Lung (tissue), 11 donors: ENCODE measurements at regions not wholly inside any gene's neighbourhood (a gene's known extent, or its start where the extent isn't known, plus 50 kb on each side); places are given as distances from the start of the nearest gene placed in this dataset.

Experiments used
- ATAC-seq: fragments of 200-7000 bp; cut with Tn5 transposase; one replicate; pipeline ENCODE4 v1.9.1; 2020; ENCODE audit warnings: moderate number of reproducible peaks; ENCODE audit not compliant: insufficient read depth, low FRiP score
- DNase-seq, 3 donors: peaks; one replicate each; pipeline ENCODE4 v3.0.0-alpha.2; 2013 to 2017
- H3K27ac ChIP-seq, 2 donors: one replicate each; pipeline ENCODE4 v1.5.1; 2013; ENCODE audit warnings: mild to moderate bottlenecking in 2 of 2, moderate library complexity in 2 of 2, control low read depth in 1 of 2, inconsistent platforms in 1 of 2, low read depth in 1 of 2, low read length in 1 of 2
- H3K27me3 ChIP-seq, 3 donors: one replicate each; pipeline ENCODE4 v1.5.1; 2013; ENCODE audit warnings: low read length in 2 of 3; ENCODE audit not compliant: control insufficient read depth in 3 of 3, insufficient read depth in 3 of 3
- H3K36me3 ChIP-seq, 4 donors: one replicate each; pipeline ENCODE4 v1.5.1; 2013; ENCODE audit warnings: low read length in 4 of 4, mild to moderate bottlenecking in 1 of 4, moderate library complexity in 1 of 4; ENCODE audit not compliant: control insufficient read depth in 4 of 4, insufficient read depth in 4 of 4
- H3K4me1 ChIP-seq, 5 donors: one replicate each; pipeline ENCODE4 v1.5.1; 2013; ENCODE audit warnings: low read length in 5 of 5, mild to moderate bottlenecking in 2 of 5, moderate library complexity in 1 of 5; ENCODE audit not compliant: control insufficient read depth in 5 of 5, insufficient read depth in 5 of 5
- H3K4me3 ChIP-seq: one replicate; pipeline ENCODE4 v1.5.1; 2013; ENCODE audit warnings: mild to moderate bottlenecking, control low read depth, moderate library complexity
- H3K9ac ChIP-seq, 2 donors: one replicate each; pipeline ENCODE4 v1.5.1; 2013; ENCODE audit warnings: low read length in 2 of 2, control low read depth in 1 of 2; ENCODE audit not compliant: insufficient read depth in 1 of 2
- H3K9me3 ChIP-seq, 4 donors: one replicate each; pipeline ENCODE4 v1.5.1; 2013; ENCODE audit warnings: low read length in 3 of 4, mild to moderate bottlenecking in 1 of 4, moderate library complexity in 1 of 4; ENCODE audit not compliant: control insufficient read depth in 4 of 4, insufficient read depth in 3 of 4
- CTCF ChIP-seq: IDR thresholded peaks from 2 replicates; pipeline ENCODE4 v1.5.1; 2012; ENCODE audit warnings: mild to moderate bottlenecking; ENCODE audit errors: control extremely low read depth, extremely low read depth
- WGBS, 2 donors: extraction: QIAGEN DNeasy Blood & Tissue Kit; methylation state at CpG; one replicate each; pipeline ENCODE4 v1.1.7; 2013; 5-methylcytosine and 5-hydroxymethylcytosine counted together
- donor health status: control.
- donor health status: control.
- donor health status: Bipolar disorder and iron deficiency.
- donor health status: healthy.
- donor health status: DM: yes; HTN: yes; CAD: no.

DNA sequence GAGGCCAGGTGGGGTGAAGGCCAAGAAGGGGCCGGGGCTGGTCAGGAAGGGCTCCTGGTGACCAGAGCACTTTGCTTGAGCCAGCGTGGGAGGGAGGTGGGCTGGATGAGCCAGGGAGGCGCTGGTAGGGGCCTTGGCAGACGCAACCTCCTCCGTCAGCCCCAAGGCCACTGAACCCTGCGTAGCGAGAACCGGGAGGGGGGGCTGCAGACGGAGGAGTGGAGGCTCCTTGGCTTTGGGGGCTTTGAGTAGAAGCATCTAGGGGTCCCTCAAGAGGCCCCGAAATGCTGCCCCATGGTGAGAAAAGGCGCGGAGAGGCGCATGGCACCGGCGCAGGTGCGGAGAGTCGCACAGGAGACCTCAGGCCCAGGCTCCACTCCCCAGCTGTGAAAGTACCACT lies 1888.0 kb upstream of the CDH9 start:
- no peak for DNase-seq
- WGBS, 2 donors, result 96 to 97% methylated on average over 17 of the region's 17 CpGs
- H3K27ac ChIP-seq, result no peak overlapping the region
- H3K36me3 ChIP-seq, result no peaks in the 10 kb centered on the region
- H3K4me1 ChIP-seq, result no peaks in the 10 kb centered on the region
- ATAC-seq, result no peak
- no peak overlapping the region for H3K4me3 ChIP-seq
- H3K9ac ChIP-seq, result no peak overlapping the region
- peaks cover 0 to 17% (median 0%) of the 10 kb centered on the region in 4 donors for H3K9me3 ChIP-seq
- H3K27me3 ChIP-seq, result no peaks in the 10 kb centered on the region
- TF ChIP-seq CTCF, result no peak

- Histone ChIP-seq H3K4me3 (no peak overlapping the region), H3K9me3 (peaks cover 0 to under 1% (median 0%) of the 10 kb centered on the region in 4 donors), H3K27ac (no peak overlapping the region), H3K27me3 (no peaks in the 10 kb centered on the region), H3K9ac (no peak overlapping the region), H3K4me1 (no peaks in the 10 kb centered on the region), H3K36me3 (no peaks in the 10 kb centered on the region)
- no peak for DNase-seq
- no peak for TF ChIP-seq CTCF
- 87 to 93% methylated on average over 2 of the region's 2 CpGs for WGBS, 2 donors
- ATAC-seq, result no peak
These were observed 1879.2 kb upstream of the CDH9 start for GRCh38 chr5:28917631-28918030.

DNA sequence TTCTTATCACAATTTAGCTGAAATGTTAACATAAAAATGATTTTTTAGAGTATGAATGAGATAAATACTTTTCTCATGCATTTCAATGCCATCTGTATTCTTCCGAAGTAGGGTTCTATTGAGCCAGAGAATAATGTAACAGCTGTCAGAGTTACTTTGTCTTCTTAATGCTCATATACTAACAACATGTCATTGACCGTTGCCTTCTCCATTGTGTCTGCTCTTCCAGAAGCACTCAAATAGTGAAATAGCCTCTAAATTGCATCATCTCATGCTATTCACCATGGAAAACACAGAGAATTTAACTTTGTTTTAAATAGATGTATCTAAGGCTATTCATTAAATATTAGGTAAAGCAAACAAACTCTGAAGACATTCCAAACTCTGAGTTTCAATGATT lies 1875.9 kb upstream of the CDH9 start:
- ATAC-seq (no peak), DNase-seq (no peak)
- no peak overlapping the region for H3K9ac ChIP-seq
- no peaks in the 10 kb centered on the region for H3K4me1 ChIP-seq
- no peak for TF ChIP-seq CTCF
- no peaks in the 10 kb centered on the region for H3K36me3 ChIP-seq
- no peak overlapping the region for H3K4me3 ChIP-seq
- WGBS, 2 donors, result 71 to 78% methylated on average over 2 of the region's 2 CpGs
- no peaks in the 10 kb centered on the region for H3K27me3 ChIP-seq
- peaks cover 0 to 2% (median 0%) of the 10 kb centered on the region in 4 donors for H3K9me3 ChIP-seq
- no peak overlapping the region for H3K27ac ChIP-seq

DNA sequence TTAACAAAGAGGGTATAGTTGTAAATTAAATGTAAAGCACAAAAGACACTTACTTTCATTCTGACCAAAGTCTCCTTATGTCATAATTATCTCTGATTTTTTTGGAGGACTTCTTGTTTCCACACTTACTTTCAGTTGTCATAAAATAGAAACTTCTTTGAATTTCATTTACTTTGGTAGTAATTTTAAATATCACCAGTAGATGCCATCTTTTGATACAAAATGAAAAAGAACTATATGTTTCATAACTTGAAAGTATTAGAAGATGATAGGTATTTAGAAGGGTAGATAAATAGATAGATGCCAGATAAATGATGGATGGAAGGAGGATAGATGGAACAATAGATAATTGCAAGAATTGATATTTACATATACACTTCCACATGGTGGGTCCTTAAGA lies 1865.3 kb upstream of the CDH9 start:
- TF ChIP-seq CTCF, result no peak
- no peaks in the 10 kb centered on the region for H3K36me3 ChIP-seq
- H3K9me3 ChIP-seq, result no peaks in the 10 kb centered on the region
- no peak overlapping the region for H3K27ac ChIP-seq
- no peaks in the 10 kb centered on the region for H3K27me3 ChIP-seq
- H3K4me1 ChIP-seq, result no peaks in the 10 kb centered on the region
- DNase-seq (no peak), ATAC-seq (no peak)
- H3K4me3 ChIP-seq, result no peak overlapping the region
- H3K9ac ChIP-seq, result no peak overlapping the region
